ENCODE measurements at regions not wholly inside any gene's neighbourhood (a gene's known extent, or its start where the extent isn't known, plus 50 kb on each side); places are given as distances from the start of the nearest gene placed in this dataset.

DNA sequence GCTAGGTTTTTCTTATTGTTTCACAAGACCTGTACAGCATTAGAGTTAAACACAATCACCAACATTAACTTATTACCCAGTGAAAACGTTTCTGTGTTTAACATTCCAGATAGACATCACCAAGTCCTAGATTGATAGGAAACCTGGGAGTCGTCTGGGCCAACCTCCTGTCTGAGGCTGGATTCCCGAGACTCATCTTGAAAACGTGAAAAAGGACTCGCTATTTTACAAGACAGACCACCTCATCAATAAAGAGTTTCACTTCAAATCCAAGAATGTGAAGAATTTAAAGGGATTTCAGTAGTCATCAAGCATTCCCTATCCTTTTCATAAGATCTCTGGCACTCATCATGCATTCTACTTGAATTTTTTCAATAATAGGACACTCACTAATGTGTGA, 626.6 kb downstream of the MCTP2 start:
- WGBS (ENCODE audit: extremely low coverage, insufficient coverage, insufficient read length): no CpG with 5 or more reads among the region's 5 CpGs
- H4K8ac ChIP-seq (ENCODE audit: low read depth, low read length): no peak overlapping the region

DNA sequence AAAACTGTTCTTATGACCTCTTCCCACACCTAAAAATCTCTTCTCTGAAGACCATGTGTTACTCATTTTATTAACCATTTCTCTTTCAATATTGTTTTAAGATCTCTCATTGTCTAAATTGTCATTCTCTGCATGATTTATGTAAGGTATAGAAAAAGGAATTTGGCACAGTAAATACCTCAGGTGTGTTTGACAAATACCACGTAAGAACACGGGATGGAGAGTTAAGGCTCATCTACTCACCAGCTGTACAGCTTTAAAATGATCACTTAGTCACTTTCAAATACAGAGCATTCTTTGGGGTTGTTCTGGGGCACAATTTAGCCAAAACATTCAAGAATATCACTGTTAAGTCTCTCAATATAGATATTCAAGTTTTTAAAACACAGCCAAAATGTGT, 627.1 kb downstream of the MCTP2 start:
- no CpG with 5 or more reads among the region's 2 CpGs for WGBS (ENCODE audit: extremely low coverage, insufficient coverage, insufficient read length)
- Histone ChIP-seq H3K23ac (ENCODE audit: low read length) (no peak overlapping the region), H3K14ac (ENCODE audit: low read length) (no peak overlapping the region), H3K18ac (ENCODE audit: low read length) (no peak overlapping the region), H3K4ac (ENCODE audit: low read depth, low read length) (no peak overlapping the region), H2BK120ac (ENCODE audit: insufficient read depth, low read length, poor library complexity) (no peak overlapping the region), H2BK5ac (ENCODE audit: low read depth, low read length, poor library complexity) (no peak overlapping the region), H3K27ac (ENCODE audit: low read depth, low read length) (peak overlapping the region; percentile 36), H3K79me2 (ENCODE audit: control insufficient read depth, insufficient read depth, low read length, poor library complexity) (peaks cover 2% of the 10 kb centered on the region), H3K4me2 (ENCODE audit: low read length) (no peak overlapping the region), H2AFZ (ENCODE audit: insufficient read depth, low read length, poor library complexity) (no peak overlapping the region), H3K4me3 (ENCODE audit: low read depth, low read length) (no peak overlapping the region), H3K79me1 (ENCODE audit: low read length) (peaks cover 19% of the 10 kb centered on the region), H3K27me3 (ENCODE audit: insufficient read depth, low read length) (no peaks in the 10 kb centered on the region), H4K8ac (ENCODE audit: low read depth, low read length) (no peak overlapping the region), H2AK5ac (ENCODE audit: low read length) (no peak overlapping the region), H4K12ac (ENCODE audit: low read depth, low read length) (no peak overlapping the region), H3K4me1 (ENCODE audit: control insufficient read depth in 1 of 2, insufficient read depth in 2 of 2, low read length in 2 of 2) (peaks cover 2 to 3% of the 10 kb centered on the region in 2 experiments), H3K36me3 (ENCODE audit: control insufficient read depth in 1 of 2, insufficient read depth in 2 of 2, low read length in 2 of 2) (no peaks in the 10 kb centered on the region), H3K9ac (ENCODE audit: low read length) (no peak overlapping the region), H4K91ac (ENCODE audit: low read depth, low read length) (no peak overlapping the region), H3K9me3 (ENCODE audit: insufficient read depth, low read depth, low read length) (no peaks in the 10 kb centered on the region), H2BK12ac (ENCODE audit: low read length) (no peak overlapping the region)
- no peak for DNase-seq

More for the DNA sequence above, 626.6 kb downstream of the MCTP2 start:
- Histone ChIP-seq H2AFZ (ENCODE audit: insufficient read depth, low read length, poor library complexity) (no peak overlapping the region), H2BK5ac (ENCODE audit: low read depth, low read length, poor library complexity) (no peak overlapping the region), H3K14ac (ENCODE audit: low read length) (no peak overlapping the region), H3K23ac (ENCODE audit: low read length) (no peak overlapping the region), H4K91ac (ENCODE audit: low read depth, low read length) (no peak overlapping the region), H3K4me3 (ENCODE audit: low read depth, low read length) (no peak overlapping the region), H2BK120ac (ENCODE audit: insufficient read depth, low read length, poor library complexity) (no peak overlapping the region), H3K79me1 (ENCODE audit: low read length) (peaks cover 19% of the 10 kb centered on the region), H2AK5ac (ENCODE audit: low read length) (no peak overlapping the region), H3K4ac (ENCODE audit: low read depth, low read length) (no peak overlapping the region), H3K9ac (ENCODE audit: low read length) (no peak overlapping the region), H3K18ac (ENCODE audit: low read length) (no peak overlapping the region), H3K79me2 (ENCODE audit: control insufficient read depth, insufficient read depth, low read length, poor library complexity) (peaks cover 2% of the 10 kb centered on the region), H3K4me2 (ENCODE audit: low read length) (no peak overlapping the region), H3K27ac (ENCODE audit: low read depth, low read length) (peak overlapping the region; percentile 36), H3K36me3 (ENCODE audit: control insufficient read depth in 1 of 2, insufficient read depth in 2 of 2, low read length in 2 of 2) (no peaks in the 10 kb centered on the region), H3K9me3 (ENCODE audit: insufficient read depth, low read depth, low read length) (no peaks in the 10 kb centered on the region), H3K4me1 (ENCODE audit: control insufficient read depth in 1 of 2, insufficient read depth in 2 of 2, low read length in 2 of 2) (peaks cover 2 to 3% of the 10 kb centered on the region in 2 experiments), H3K27me3 (ENCODE audit: insufficient read depth, low read length) (no peaks in the 10 kb centered on the region), H2BK12ac (ENCODE audit: low read length) (no peak overlapping the region), H4K12ac (ENCODE audit: low read depth, low read length) (no peak overlapping the region)
- peak in 1 of 2 donors; percentile 2 for DNase-seq

DNA sequence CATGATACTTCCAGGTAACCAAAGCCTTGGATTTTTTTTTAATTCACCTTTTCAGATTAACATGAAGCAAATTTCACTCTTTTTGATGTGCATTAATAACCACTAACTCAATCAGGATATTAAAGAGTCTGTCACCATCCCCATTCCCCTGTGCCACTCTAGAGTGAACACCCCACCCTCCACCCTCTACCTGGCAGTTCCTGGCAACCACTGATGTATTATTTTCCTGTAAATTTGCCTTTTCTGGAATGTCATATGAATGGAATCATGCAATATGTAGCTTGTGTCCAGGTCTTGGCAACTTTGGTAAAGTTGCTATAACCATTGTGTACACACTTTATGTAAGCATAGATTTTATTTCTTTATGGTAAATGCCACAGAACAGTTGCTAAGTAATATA, 627.6 kb downstream of the MCTP2 start:
- no peak overlapping the region for H3K4me2 ChIP-seq (ENCODE audit: low read length)
- no peak overlapping the region for H3K14ac ChIP-seq (ENCODE audit: low read length)
- peaks cover 19% of the 10 kb centered on the region for H3K79me1 ChIP-seq (ENCODE audit: low read length)
- H3K27me3 ChIP-seq (ENCODE audit: insufficient read depth, low read length): no peaks in the 10 kb centered on the region
- H3K23ac ChIP-seq (ENCODE audit: low read length): no peak overlapping the region
- H3K4me1 ChIP-seq (ENCODE audit: control insufficient read depth in 1 of 2, insufficient read depth in 2 of 2, low read length in 2 of 2): peaks cover 2 to 3% of the 10 kb centered on the region in 2 experiments
- no peak overlapping the region for H3K9ac ChIP-seq (ENCODE audit: low read length)
- no peak overlapping the region for H2AK5ac ChIP-seq (ENCODE audit: low read length)
- H3K79me2 ChIP-seq (ENCODE audit: control insufficient read depth, insufficient read depth, low read length, poor library complexity): peaks cover 2% of the 10 kb centered on the region
- H3K4ac ChIP-seq (ENCODE audit: low read depth, low read length): no peak overlapping the region
- no peak overlapping the region for H4K8ac ChIP-seq (ENCODE audit: low read depth, low read length)
- no peaks in the 10 kb centered on the region for H3K9me3 ChIP-seq (ENCODE audit: insufficient read depth, low read depth, low read length)
- H4K91ac ChIP-seq (ENCODE audit: low read depth, low read length): peak overlapping the region; percentile 61
- no peak overlapping the region for H2AFZ ChIP-seq (ENCODE audit: insufficient read depth, low read length, poor library complexity)
- no peak overlapping the region for H3K4me3 ChIP-seq (ENCODE audit: low read depth, low read length)
- H2BK120ac ChIP-seq (ENCODE audit: insufficient read depth, low read length, poor library complexity): peak overlapping the region; percentile 46
- DNase-seq: no peak
- H3K27ac ChIP-seq (ENCODE audit: low read depth, low read length): peak overlapping the region; percentile 36
- H3K36me3 ChIP-seq (ENCODE audit: control insufficient read depth in 1 of 2, insufficient read depth in 2 of 2, low read length in 2 of 2): no peaks in the 10 kb centered on the region
- peak overlapping the region; percentile 27 for H2BK5ac ChIP-seq (ENCODE audit: low read depth, low read length, poor library complexity)
- no peak overlapping the region for H3K18ac ChIP-seq (ENCODE audit: low read length)
- no peak overlapping the region for H4K12ac ChIP-seq (ENCODE audit: low read depth, low read length)
- peak overlapping the region; percentile 36 for H2BK12ac ChIP-seq (ENCODE audit: low read length)

DNA sequence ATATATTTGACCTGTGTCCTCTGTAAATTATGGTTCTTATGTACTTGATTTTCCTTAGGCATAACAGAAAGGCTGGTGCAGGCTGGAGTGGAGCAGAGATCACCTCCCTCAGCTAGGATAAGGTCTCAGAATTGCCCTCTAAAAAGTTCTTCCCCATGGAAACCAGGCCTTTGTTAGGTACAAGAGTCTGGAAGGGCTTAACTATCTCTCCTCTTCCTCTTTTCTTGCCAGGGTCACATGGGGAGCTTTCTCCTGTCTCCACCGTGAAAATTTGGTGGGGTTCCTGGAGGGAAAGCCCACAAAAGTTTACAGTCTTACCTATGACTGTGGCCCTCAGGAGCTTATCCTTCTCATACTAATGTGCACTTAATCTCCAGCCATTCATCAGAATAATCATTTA, 633.2 kb downstream of the MCTP2 start:
- Histone ChIP-seq H2BK12ac (ENCODE audit: low read length) (no peak overlapping the region), H2AFZ (ENCODE audit: insufficient read depth, low read length, poor library complexity) (no peak overlapping the region), H3K36me3 (ENCODE audit: control insufficient read depth in 1 of 2, insufficient read depth in 2 of 2, low read length in 2 of 2) (no peaks in the 10 kb centered on the region), H2BK5ac (ENCODE audit: low read depth, low read length, poor library complexity) (no peak overlapping the region), H3K4ac (ENCODE audit: low read depth, low read length) (no peak overlapping the region), H3K4me2 (ENCODE audit: low read length) (no peak overlapping the region), H3K9me3 (ENCODE audit: insufficient read depth, low read depth, low read length) (no peaks in the 10 kb centered on the region), H3K27ac (ENCODE audit: low read depth, low read length) (no peak overlapping the region), H4K91ac (ENCODE audit: low read depth, low read length) (no peak overlapping the region), H3K4me1 (ENCODE audit: control insufficient read depth in 1 of 2, insufficient read depth in 2 of 2, low read length in 2 of 2) (no peaks in the 10 kb centered on the region), H3K79me2 (ENCODE audit: control insufficient read depth, insufficient read depth, low read length, poor library complexity) (no peaks in the 10 kb centered on the region), H3K14ac (ENCODE audit: low read length) (no peak overlapping the region), H3K9ac (ENCODE audit: low read length) (no peak overlapping the region), H3K4me3 (ENCODE audit: low read depth, low read length) (no peak overlapping the region), H2BK120ac (ENCODE audit: insufficient read depth, low read length, poor library complexity) (no peak overlapping the region), H4K12ac (ENCODE audit: low read depth, low read length) (no peak overlapping the region), H3K18ac (ENCODE audit: low read length) (no peak overlapping the region), H2AK5ac (ENCODE audit: low read length) (no peak overlapping the region), H4K8ac (ENCODE audit: low read depth, low read length) (no peak overlapping the region), H3K79me1 (ENCODE audit: low read length) (no peaks in the 10 kb centered on the region), H3K27me3 (ENCODE audit: insufficient read depth, low read length) (no peaks in the 10 kb centered on the region), H3K23ac (ENCODE audit: low read length) (no peak overlapping the region)
- WGBS (ENCODE audit: extremely low coverage, insufficient coverage, insufficient read length): no CpG with 5 or more reads among the region's 1 CpG
- no peak for DNase-seq

Data from trophoblast cell (in vitro differentiated cells and primary cell).